ENCODE measurements at regions not wholly inside any gene's neighbourhood (a gene's known extent, or its start where the extent isn't known, plus 50 kb on each side); places are given as distances from the start of the nearest gene placed in this dataset.
"Not testable (repeated sequence)": the region's sequence is repeated elsewhere in the genome, so short reads cannot be mapped to it uniquely, and the experiment has no call there.

DNA sequence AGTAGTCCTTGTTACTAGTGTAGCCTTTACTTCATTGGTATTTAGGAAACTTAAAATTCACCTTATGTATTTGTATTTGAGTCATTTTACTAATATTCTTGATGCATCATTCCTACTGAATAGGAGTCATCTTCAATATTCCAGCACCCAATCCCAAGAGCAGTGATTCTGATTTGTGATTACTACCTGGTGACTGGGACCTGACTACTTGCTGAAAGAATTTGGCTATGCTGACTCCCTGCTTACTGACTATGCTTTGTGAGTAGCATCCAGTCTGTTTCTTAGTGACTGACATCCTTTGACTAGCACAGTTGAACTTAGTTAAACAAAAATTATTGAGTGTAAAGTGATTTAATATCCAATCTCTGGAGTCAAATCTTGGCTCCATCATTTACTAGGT, 129.9 kb upstream of the NEGR1 start:
- DNase-seq (ENCODE audit: low spot score) = no peak

DNA sequence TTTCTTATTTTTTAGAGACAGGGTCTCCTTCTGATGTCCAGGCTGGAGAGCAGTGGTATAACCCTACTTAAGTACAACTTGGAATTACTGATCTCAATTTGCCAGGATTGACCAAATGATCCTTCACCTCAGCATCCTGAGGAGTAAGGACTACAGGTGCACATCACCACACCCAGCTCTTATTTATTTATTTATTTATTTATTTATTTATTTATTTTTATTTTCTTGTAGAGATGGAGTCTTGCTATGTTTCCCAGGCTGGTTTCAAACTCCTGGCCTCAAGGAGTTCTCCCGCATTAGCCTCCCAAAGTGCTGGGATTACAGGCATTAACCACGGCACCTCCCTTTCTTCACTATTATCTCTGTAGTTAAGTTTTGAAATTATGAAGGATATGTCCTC, 117.5 kb upstream of the NEGR1 start:
- no peak for DNase-seq (ENCODE audit: low spot score)

DNA sequence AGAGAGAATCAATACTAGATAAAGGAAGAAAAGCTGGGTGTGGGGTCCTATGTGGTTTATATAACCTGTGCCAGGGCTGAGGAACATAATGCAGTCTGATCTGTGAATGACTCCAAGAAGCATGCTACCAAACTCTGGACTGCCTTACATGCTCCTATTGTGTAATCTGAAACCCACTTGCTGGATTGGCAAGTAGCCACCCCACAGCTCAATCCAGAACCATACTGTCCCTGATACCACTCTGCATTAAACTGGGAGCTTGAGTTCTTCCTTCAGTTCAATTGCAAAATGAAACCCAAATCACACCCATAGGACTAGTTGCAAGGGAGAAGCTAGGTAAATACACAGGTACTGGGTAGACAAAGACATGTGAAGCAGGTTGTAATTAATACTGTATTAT, 115.4 kb upstream of the NEGR1 start:
- no peak for DNase-seq (ENCODE audit: low spot score)

DNA sequence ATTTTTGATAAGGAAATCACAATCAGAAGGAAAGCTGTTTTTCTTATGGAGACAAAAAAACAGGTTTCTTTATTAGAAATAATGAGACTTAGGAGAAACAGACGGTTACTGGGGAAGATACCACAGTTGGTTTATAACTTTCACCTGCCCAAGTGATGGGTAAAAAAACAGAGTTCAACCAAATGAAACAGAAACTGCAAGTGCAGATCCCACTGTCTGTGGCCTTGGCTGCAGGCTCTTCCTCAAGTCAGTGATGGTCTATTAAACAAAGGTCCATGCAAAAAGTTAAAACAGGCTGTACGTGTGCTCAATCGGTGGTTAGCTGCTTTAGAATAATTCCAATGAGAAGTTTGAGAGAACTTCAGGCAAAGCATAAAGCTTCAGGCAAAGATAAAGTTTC, 112.1 kb upstream of the NEGR1 start:
- DNase-seq (ENCODE audit: low spot score) = no peak

DNA sequence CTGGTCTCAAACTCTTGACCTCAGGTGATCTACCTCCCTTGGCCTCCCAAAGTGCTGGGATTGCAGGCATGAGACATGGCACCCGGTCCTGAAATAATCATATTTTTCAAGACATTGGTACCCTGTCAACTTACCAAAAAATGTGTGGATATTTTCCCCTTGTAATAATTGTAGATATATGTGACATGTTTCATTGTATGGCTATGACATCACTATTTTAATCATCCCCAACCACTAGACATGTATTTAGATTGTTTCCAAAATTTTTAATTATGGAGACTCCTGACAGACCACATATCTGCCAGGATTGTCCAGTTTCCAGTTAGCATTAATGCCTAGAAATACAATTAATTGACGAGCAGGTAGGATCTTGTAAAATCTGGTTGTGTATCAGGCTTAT, 96.7 kb upstream of the NEGR1 start:
- no peak for DNase-seq (ENCODE audit: low spot score)

DNA sequence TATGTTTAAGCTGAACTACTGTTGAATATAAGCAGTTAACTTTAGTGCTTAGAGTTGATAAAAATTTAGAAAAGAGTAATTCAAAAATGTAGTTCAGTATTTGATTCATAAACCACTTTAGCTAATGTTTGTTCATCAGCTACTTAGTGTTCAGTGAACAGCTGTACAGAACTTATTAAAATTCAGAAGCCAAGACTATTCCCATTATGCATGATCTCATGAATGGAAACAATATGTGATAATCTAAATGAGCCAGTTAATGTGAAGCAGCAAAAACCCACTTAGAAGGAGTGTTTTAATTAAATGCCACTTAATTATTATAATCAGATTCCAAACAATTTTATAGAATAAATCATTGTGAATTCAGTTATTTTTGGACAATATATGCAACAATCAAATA, 92.9 kb upstream of the NEGR1 start:
- DNase-seq (ENCODE audit: low spot score) = no peak

DNA sequence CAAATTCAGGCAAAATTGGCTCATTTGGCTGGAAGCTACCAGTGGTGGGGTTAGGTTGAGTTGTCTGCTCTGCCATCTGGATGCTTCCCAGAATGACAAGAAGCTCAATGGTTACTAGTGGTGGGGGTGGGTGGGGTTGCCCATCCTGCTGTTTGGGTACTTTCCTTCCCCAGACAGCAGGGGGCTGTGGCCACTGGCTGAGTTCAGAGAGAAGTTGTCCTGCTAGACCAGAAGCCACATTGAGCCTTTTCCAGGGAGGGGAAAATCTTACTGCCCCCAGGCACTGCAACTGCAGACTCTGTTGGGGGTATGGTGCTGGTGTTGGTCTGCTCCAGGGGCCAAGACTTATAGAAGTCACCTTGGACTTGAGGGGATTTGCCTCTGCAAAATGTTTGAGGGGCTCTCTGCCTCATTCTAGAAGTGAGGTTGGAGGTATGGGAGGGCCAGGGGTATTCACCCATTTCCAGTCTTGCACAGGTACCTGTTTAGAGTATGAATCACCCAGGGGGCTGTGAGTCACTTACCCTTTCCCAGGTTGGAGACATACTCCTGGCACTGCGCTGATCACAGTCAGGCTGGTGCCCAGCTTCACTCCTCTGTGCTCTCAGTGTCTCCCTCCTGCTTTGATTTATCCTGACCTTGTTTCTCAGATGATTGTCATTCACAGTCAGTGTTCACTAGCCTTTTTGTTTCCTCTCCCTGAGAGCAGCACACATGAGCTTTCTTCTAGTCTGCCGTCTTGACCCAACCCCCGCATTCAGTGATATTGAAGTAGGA, 89.1 kb upstream of the NEGR1 start:
- no peak for DNase-seq (ENCODE audit: low spot score)

DNA sequence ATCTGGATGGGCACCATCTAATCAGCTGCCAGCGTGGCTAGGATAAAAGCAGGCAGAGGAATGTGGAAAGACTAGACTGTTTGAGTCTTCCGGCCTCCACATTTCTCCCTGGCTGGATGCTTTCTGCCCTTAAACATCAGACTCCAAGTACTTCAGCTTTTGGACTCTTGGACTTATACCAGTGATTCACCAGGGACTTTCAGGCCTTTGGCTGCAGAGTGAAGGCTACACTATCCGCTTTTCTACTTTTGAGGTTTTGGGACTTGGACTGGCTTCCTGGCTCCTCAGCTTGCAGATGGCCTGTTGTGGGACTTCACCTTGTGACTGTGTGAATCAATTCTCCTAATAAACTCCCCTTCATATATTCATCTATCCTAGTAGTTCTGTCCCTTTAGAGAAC, 88.5 kb upstream of the NEGR1 start:
- not testable (repeated sequence) for DNase-seq (ENCODE audit: low spot score)

DNA sequence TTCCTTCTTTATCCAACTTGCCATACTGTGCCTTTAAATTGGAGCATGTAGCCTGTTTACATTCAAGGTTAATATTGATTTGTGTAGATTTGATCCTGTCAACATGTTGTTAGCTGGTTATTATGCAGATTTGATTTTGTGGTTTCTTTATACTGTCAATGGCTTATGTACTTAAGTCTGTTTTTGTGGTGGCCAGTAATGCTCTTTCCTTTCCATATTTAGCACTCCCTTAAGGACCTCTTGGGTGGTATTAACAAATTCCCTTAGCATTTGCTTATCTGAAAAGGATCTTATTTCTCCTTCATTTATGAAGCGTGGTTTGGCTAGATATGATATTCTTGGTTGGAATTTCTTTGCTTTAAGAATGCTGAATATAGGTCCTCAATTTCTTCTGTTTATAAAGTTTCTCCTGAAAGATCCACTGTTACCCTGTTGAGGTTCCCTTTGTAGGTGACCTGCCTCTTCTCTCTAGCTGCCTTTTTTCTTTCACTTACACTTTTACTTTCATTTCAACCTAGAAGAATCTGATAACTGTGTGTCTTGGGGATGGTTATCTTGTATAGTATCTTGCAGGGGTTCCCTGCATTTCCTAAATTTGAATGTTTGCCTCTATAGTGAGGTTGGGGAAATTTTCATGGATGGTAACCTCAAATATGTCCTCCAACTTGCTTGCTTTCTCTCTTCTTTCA, 86.9 kb upstream of the NEGR1 start:
- DNase-seq (ENCODE audit: low spot score) = no peak

DNA sequence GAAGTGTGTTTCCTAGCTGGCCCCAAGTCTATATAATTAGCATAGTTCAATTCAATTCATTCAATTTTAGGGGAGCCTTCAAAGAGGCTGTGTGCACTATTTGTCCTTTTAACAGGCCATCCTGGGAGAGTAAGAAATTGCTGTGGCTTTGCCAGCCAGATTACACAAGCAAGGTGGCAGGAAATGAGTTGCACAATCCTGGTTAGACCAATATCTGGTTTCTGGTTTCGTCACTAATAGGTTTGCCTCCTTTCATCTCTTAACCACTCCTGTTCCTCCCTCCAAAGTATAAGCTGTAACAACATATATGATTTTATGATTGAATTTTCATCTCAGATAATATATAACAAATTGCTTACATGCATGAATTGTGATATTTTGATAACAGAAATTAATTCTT, 84.1 kb upstream of the NEGR1 start:
- no peak for DNase-seq (ENCODE audit: low spot score)

DNA sequence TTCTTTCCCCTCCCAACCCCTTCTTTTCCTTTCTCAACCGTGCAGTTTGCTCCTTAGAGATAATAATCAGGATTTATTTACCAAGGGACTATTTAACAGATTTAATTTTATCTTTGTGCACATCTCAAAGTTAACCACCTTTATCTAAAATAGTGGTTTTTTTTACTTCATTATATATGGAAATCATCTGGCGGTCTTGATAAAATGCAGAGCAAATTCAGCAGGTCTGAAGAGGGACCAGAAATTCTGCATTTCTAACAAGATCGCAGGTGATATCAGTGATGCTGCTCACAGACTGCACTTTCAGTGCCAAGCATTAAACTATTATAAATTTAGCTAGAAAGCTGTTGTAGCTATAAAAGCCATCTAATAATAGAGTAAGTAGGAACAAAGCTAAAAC, 83.4 kb upstream of the NEGR1 start:
- DNase-seq (ENCODE audit: low spot score) = no peak

DNA sequence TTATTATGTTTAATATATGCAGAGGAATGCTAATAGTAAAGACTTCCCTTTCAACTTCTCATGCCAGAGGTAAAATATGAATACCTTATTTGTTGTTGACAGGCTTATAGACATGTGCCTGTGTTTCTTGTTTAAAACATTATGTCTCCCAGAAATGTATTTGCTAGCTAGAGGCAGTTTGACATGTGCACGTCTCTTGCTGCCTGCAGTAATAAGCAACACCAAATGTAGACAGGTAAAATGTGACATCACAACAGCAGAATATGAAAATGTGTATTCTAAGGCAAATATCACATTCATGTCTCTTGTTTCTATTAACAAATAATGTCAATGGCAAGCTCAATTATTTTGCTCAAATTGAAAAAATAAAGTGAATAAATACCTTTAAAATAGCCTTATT, 80.2 kb upstream of the NEGR1 start:
- DNase-seq (ENCODE audit: low spot score) = no peak

DNA sequence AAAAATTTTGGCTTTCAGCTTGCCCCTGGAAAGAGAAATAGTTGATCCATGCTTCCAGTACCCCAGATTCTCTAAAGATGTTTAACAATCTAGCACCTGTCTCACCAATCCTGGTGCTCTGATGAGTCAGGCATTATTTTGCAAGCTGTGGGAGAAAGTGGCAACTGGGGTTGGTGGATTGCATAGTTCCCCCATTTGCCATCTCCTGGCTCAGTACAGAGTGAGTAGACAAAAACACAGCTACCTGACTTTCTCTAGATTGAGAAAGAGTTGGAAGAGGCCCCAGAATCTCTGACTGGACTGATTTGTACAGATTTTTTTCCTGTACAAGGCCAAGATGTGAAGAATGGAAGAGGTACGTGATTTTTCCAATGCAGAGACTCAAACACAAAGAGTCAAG, 75.1 kb upstream of the NEGR1 start:
- DNase-seq (ENCODE audit: low spot score) = no peak

DNA sequence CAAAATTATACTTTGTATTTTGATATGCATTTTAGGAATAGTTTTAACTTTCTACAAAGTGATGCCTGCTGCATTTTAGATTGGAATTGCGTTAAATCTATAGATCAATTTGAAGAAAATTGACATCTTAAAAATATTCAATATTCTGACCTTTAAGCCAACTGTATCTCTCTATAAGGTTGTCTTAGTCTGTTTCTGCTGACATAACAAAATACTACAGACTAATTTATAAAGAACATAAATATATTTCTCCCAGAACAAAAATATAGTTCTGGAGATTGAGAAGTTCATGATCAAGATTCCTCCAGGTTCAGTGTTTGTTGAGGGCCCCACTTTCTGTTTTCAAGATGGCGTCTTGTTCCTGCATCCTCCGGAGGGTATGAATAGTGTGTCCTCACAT, 73.6 kb upstream of the NEGR1 start:
- no peak for DNase-seq (ENCODE audit: low spot score)

DNA sequence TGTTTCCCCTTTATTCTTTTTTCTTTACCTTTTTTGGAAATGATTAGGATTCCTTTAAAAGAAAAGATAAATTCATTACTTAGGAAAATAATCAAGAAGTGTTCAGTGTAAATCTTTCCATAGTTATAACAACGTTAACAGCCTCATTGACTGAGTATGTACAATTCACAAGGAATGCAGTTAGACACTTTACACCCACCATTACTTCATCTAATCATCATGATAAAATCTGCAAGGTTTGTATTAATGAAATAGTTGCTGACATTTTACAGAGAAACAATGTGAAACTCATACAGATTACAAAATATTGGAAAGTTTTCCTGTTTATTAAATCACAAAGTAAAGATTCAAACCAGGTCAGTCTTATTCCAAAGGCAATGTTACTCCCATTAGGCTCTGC, 59.3 kb upstream of the NEGR1 start:
- DNase-seq (ENCODE audit: low spot score) = no peak

DNA sequence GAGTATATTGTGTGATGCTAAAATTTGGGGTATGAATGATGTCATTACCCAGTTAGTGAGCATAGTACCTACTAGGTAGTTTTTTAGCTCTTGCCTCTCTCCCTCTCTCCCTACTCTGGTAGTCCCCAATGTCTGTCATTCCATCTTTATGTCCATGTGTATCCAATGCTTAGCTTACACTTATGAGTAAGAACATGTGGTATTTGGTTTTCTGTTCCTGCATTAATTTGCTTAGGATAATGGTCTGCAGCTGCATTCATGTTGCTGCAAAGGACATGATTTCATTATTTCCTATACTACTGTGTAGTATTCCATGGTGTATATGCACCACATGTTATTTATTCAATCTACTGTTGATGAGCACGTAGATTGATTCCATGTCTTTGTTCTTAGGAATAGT, 54.4 kb upstream of the NEGR1 start:
- no peak for DNase-seq (ENCODE audit: low spot score)

Measured in hematopoietic multipotent progenitor cell treated with erythropoietin and hydrocortisone succinate and interleukin-3 and kit ligand, for 15 days (in vitro differentiated cells).